ENCODE measurements at regions not wholly inside any gene's neighbourhood (a gene's known extent, or its start where the extent isn't known, plus 50 kb on each side); places are given as distances from the start of the nearest gene placed in this dataset.
A peak's percentile ranks its signal among the peaks of the same experiment; 100 is the strongest.

DNA sequence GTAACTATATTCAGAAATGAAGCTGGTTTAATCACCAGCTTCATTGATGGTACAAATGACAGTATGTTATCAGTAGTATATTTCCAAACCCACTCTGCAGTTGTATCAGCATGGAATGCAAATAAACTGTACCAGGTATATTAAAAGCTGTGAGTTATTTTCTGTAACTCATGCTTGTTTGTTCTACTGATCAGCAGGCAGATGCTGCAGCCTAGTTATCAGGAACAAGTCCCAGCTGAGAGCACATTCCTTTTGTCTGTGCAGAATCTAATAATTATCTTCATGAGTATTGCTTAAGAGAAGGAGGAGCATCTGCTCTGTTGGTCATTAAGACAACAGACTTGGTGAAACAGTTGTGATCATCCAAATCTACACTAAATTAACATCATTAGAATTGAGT, 1331.1 kb downstream of the MRPL39 start:
- Histone ChIP-seq H3K27me3 (ENCODE audit: control insufficient read depth, insufficient read depth) (no peaks in the 10 kb centered on the region), H3K4me1 (ENCODE audit: control insufficient read depth, insufficient read depth, low read length) (no peaks in the 10 kb centered on the region), H3K4me3 (ENCODE audit: low read length) (no peak overlapping the region), H3K27ac (ENCODE audit: low read length) (no peak overlapping the region), H3K9me3 (ENCODE audit: control insufficient read depth, low read length) (no peaks in the 10 kb centered on the region)
- intact Hi-C loops (cut with DNase I): no loop called here
- no peak for ATAC-seq
- DNase-seq: no peak

DNA sequence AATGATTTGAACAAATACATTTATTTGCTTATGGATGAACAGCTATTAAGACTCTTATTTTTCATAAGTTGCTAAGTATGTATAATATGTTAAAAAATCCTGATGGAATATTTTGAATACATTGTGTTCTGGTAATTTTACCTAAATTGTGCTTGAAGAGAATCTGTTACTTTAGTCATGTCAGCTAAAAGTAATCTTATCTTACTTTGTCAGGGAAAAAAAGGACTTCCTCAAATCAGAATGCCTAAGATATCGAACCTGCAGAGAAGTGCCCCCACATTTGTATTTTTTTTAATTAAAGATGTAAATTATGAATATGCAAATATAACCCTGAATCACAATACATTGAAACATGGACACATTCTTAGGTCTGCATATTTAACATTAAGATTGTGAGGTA, 1331.7 kb downstream of the MRPL39 start:
- ATAC-seq (no peak), DNase-seq (no peak)
- no peaks in the 10 kb centered on the region for H3K27me3 ChIP-seq (ENCODE audit: control insufficient read depth, insufficient read depth)
- no peak overlapping the region for H3K4me3 ChIP-seq (ENCODE audit: low read length)
- no peaks in the 10 kb centered on the region for H3K4me1 ChIP-seq (ENCODE audit: control insufficient read depth, insufficient read depth, low read length)
- WGBS: 13% methylated on average over 1 of the region's 1 CpG
- intact Hi-C loops (cut with DNase I): no loop called here
- no peaks in the 10 kb centered on the region for H3K9me3 ChIP-seq (ENCODE audit: control insufficient read depth, low read length)
- H3K27ac ChIP-seq (ENCODE audit: low read length): no peak overlapping the region

DNA sequence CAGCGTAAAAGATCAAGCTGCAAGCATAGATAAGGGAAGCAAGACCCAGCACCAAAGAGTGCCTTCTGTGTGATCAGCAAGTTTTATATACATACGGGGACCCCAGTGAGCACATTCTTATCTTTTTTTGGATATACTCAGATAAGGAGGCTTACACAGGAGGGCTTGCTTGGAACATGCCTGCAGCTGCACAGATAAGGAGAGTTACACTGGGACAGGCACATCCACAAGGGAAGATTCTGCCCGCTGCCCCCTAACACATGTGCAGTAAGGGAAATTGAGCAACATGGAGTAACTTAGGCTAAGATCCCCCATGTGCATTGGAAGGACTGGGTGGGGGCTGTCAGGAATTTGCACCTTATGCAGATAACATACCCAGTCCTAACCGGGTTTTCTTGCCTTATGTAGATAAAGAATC, 1334.8 kb downstream of the MRPL39 start:
- Histone ChIP-seq H3K9me3 (ENCODE audit: control insufficient read depth, low read length) (no peaks in the 10 kb centered on the region), H3K27me3 (ENCODE audit: control insufficient read depth, insufficient read depth) (no peaks in the 10 kb centered on the region), H3K4me1 (ENCODE audit: control insufficient read depth, insufficient read depth, low read length) (no peaks in the 10 kb centered on the region), H3K27ac (ENCODE audit: low read length) (no peak overlapping the region), H3K4me3 (ENCODE audit: low read length) (no peak overlapping the region)
- 12% methylated on average over 4 of the region's 4 CpGs for WGBS
- ATAC-seq: no peak
- no peak for DNase-seq
- intact Hi-C loops (cut with DNase I): no loop called here

DNA sequence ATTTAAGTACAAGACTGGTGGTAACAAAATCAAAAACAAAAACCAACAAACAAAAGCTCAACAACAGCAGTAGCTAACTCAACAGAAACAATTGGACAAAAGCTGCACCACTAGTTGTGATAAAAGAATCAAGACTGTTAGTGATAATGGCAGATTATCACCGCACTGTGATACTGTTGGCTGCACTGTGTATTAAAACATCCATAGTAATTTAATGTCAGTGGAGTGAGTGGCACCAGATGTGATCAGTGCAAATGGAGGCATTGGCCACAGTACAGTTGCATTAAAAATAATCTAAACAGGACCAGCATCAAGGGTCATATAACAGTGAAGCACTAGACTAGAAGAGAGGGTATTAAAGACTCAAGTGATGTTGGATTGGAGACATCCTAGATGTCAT, 1341.3 kb downstream of the MRPL39 start:
- intact Hi-C loops (cut with DNase I): no loop called here
- no peaks in the 10 kb centered on the region for H3K9me3 ChIP-seq (ENCODE audit: control insufficient read depth, low read length)
- no peak overlapping the region for H3K27ac ChIP-seq (ENCODE audit: low read length)
- no peaks in the 10 kb centered on the region for H3K27me3 ChIP-seq (ENCODE audit: control insufficient read depth, insufficient read depth)
- no peak for ATAC-seq
- 46% methylated on average over 1 of the region's 1 CpG for WGBS
- H3K4me1 ChIP-seq (ENCODE audit: control insufficient read depth, insufficient read depth, low read length): no peaks in the 10 kb centered on the region
- no peak for DNase-seq
- no peak overlapping the region for H3K4me3 ChIP-seq (ENCODE audit: low read length)

DNA sequence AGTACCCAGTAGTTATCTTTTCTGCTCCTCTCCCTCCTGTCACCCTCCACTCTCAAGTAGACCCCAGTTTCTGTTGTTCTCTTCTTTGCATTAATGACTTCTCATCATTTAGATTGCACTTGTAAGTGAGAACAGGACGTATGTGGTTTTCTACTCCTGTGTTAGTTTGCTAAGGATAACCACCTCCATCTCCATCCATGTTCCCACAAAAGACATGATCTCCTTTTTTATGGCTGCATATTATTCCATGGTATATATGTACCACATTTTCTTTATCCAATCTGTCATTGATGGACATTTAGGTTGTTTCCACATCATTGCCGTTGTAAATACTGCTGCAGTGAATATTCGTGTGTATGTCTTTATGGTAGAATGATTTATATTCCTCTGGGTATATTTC, 1346.5 kb downstream of the MRPL39 start:
- Histone ChIP-seq H3K27ac (ENCODE audit: low read length) (no peak overlapping the region), H3K4me1 (ENCODE audit: control insufficient read depth, insufficient read depth, low read length) (no peaks in the 10 kb centered on the region), H3K27me3 (ENCODE audit: control insufficient read depth, insufficient read depth) (no peaks in the 10 kb centered on the region), H3K4me3 (ENCODE audit: low read length) (no peak overlapping the region), H3K9me3 (ENCODE audit: control insufficient read depth, low read length) (no peaks in the 10 kb centered on the region)
- 77% methylated on average over 3 of the region's 3 CpGs for WGBS
- no peak for ATAC-seq
- no peak for DNase-seq
- intact Hi-C loops (cut with DNase I): no loop called here

DNA sequence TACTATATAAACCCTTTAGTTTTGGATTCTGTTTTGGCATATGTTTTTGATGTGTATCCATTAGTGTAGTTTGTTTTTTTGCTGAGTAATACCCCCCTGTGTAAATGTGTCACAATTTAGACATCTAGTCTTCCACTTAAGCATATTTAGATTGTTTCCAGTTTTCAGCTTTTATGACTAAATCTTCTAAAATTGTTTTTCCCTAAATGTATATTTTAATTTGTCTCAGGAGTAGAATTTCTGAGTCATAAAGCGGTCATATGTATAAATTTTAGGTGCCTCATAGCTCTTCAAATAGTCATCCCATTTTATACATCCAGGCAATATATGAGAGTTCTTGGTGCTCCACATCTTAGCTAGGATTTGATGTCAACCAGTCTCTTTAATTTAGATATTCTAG, 1348.0 kb downstream of the MRPL39 start:
- WGBS: 97% methylated on average over 1 of the region's 1 CpG
- no peaks in the 10 kb centered on the region for H3K4me1 ChIP-seq (ENCODE audit: control insufficient read depth, insufficient read depth, low read length)
- DNase-seq: no peak
- H3K9me3 ChIP-seq (ENCODE audit: control insufficient read depth, low read length): no peaks in the 10 kb centered on the region
- no peak for ATAC-seq
- H3K27ac ChIP-seq (ENCODE audit: low read length): no peak overlapping the region
- intact Hi-C loops (cut with DNase I): no loop called here
- no peak overlapping the region for H3K4me3 ChIP-seq (ENCODE audit: low read length)
- H3K27me3 ChIP-seq (ENCODE audit: control insufficient read depth, insufficient read depth): no peaks in the 10 kb centered on the region

DNA sequence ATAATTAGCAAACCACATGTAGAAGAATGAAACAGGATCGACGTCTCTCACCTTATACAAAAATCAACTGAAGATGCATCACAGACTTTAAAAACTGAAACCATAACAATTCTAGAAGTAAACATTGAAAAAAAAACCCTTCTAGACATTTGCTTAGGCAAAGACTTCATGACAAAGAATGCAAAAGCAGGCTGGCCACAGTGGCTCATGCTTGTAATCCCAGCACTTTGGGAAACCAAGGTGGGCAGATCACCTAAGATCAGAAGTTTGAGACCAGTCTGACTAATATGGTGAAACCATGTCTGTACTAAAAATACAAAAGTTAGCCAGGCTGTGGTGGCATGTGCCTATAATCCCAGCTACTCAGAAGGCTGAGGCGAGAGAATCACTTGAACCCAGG, 1351.7 kb downstream of the MRPL39 start:
- 55% methylated on average over 3 of the region's 3 CpGs for WGBS
- Histone ChIP-seq H3K9me3 (ENCODE audit: control insufficient read depth, low read length) (no peaks in the 10 kb centered on the region), H3K4me3 (ENCODE audit: low read length) (no peak overlapping the region), H3K4me1 (ENCODE audit: control insufficient read depth, insufficient read depth, low read length) (no peaks in the 10 kb centered on the region), H3K27me3 (ENCODE audit: control insufficient read depth, insufficient read depth) (no peaks in the 10 kb centered on the region), H3K27ac (ENCODE audit: low read length) (no peak overlapping the region)
- ATAC-seq (no peak), DNase-seq (peak in 1 of 3 donors; percentile 28)
- intact Hi-C loops (cut with DNase I): no loop called here

DNA sequence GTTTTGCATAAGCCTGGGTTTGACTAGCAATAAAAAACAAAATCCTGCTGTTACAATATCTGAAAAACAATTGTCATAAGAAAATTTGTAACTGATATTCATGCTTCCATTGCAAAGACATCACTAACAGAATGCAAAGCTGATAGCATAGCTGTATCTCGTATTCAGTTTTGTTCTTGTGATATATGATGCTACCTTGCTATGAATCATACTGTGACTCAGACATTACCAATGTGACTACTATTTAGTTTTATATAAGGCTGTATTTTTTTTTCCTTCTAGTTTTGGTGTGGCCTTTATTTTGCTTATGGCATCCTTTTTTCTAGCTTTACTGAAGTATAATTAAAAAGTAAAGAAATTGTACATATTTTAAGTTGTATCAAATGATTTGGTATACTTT, 1381.8 kb downstream of the MRPL39 start:
- intact Hi-C loops (cut with DNase I): no loop called here
- 62% methylated on average over 1 of the region's 1 CpG for WGBS
- no peak for ATAC-seq
- Histone ChIP-seq H3K27me3 (ENCODE audit: control insufficient read depth, insufficient read depth) (no peaks in the 10 kb centered on the region), H3K27ac (ENCODE audit: low read length) (no peak overlapping the region), H3K4me1 (ENCODE audit: control insufficient read depth, insufficient read depth, low read length) (no peaks in the 10 kb centered on the region), H3K9me3 (ENCODE audit: control insufficient read depth, low read length) (no peaks in the 10 kb centered on the region), H3K4me3 (ENCODE audit: low read length) (no peak overlapping the region)
- no peak for DNase-seq

DNA sequence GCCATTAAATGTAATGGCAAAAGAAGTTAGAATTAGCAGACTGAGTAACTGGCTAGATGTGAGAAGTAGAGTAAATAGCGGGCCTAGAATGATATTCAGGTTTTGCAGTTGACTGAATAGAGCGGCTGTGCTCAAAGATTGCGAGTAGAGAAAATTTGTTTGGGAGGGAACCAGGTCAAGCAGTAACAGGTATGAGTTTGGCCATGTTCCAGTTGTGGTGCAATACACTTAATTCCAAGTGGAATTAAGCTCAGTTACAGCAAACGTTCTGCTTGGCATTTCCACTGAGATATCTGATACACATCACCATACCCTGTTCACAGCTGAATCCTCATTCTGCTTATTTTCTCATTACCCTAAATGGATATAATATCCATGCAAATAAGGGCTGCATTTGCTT, 1382.9 kb downstream of the MRPL39 start:
- 74% methylated on average over 4 of the region's 4 CpGs for WGBS
- Histone ChIP-seq H3K27ac (ENCODE audit: low read length) (no peak overlapping the region), H3K9me3 (ENCODE audit: control insufficient read depth, low read length) (no peaks in the 10 kb centered on the region), H3K4me1 (ENCODE audit: control insufficient read depth, insufficient read depth, low read length) (no peaks in the 10 kb centered on the region), H3K4me3 (ENCODE audit: low read length) (no peak overlapping the region), H3K27me3 (ENCODE audit: control insufficient read depth, insufficient read depth) (no peaks in the 10 kb centered on the region)
- intact Hi-C loops (cut with DNase I): no loop called here
- DNase-seq (no peak), ATAC-seq (no peak)

DNA sequence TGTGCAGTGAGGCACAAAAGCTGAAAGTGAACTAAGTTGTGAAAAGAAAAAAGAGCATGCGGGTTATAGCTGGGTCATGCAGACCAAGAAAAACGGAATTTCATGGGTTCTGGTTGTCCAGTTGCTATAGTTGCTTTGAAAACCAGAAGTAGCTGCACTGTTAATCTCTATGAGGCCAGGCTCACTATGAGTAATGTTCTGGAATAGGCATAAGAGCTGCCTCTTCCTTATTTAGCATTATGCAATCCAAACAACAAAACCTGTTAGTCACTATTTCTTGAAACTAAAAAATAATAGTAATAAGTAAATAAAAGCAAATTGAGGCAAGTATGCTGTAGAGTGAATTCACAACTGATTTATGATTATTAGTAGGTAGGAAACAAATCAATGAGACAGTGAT, 1383.7 kb downstream of the MRPL39 start:
- WGBS: 65% methylated on average over 2 of the region's 2 CpGs
- H3K27me3 ChIP-seq (ENCODE audit: control insufficient read depth, insufficient read depth): no peaks in the 10 kb centered on the region
- ATAC-seq (no peak), DNase-seq (no peak)
- H3K4me3 ChIP-seq (ENCODE audit: low read length): no peak overlapping the region
- H3K27ac ChIP-seq (ENCODE audit: low read length): no peak overlapping the region
- intact Hi-C loops (cut with DNase I): no loop called here
- no peaks in the 10 kb centered on the region for H3K9me3 ChIP-seq (ENCODE audit: control insufficient read depth, low read length)
- no peaks in the 10 kb centered on the region for H3K4me1 ChIP-seq (ENCODE audit: control insufficient read depth, insufficient read depth, low read length)

DNA sequence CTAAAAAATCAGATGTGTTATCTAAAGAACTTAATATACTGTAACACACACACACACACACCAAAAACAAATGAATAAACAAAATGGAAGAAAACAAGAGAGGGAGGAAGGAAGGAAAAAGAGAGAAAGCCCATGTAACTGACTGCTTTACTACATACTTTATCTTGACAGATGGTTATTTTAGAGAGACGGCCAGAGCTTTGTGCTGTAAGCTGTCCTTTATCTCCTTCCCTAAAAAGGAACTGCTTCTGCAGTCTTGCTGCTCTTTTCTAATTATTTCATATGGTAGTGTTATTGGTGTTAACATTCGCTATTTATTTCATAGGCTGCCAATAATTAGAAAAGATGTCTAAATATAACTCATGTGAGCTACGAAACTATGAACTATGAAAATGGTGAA, 1384.6 kb downstream of the MRPL39 start:
- Histone ChIP-seq H3K4me1 (ENCODE audit: control insufficient read depth, insufficient read depth, low read length) (no peaks in the 10 kb centered on the region), H3K27ac (ENCODE audit: low read length) (no peak overlapping the region), H3K9me3 (ENCODE audit: control insufficient read depth, low read length) (no peaks in the 10 kb centered on the region), H3K27me3 (ENCODE audit: control insufficient read depth, insufficient read depth) (no peaks in the 10 kb centered on the region), H3K4me3 (ENCODE audit: low read length) (no peak overlapping the region)
- ATAC-seq (no peak), DNase-seq (no peak)
- 50% methylated on average over 3 of the region's 3 CpGs for WGBS
- intact Hi-C loops (cut with DNase I): no loop called here

DNA sequence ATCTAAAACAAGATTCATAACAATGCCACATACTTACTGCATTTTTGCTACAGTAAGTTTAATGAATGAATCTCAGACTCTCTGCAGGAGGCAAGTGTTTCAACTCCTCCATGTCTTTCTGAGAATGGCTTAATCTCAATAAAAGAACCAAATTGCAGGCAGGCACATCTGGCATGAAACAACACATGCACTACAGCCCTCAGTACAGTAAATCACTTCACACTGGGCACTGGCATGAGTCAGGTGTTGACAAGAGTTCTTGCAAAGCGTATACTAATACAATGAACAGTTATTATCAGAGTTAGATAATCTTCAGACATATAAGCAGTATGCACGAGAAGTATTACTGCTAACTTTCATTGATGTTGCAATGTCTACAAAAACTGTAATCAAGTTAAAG, 1386.8 kb downstream of the MRPL39 start:
- no peaks in the 10 kb centered on the region for H3K27me3 ChIP-seq (ENCODE audit: control insufficient read depth, insufficient read depth)
- H3K27ac ChIP-seq (ENCODE audit: low read length): no peak overlapping the region
- H3K9me3 ChIP-seq (ENCODE audit: control insufficient read depth, low read length): no peaks in the 10 kb centered on the region
- ATAC-seq: no peak
- no peak for DNase-seq
- intact Hi-C loops (cut with DNase I): no loop called here
- no peak overlapping the region for H3K4me3 ChIP-seq (ENCODE audit: low read length)
- H3K4me1 ChIP-seq (ENCODE audit: control insufficient read depth, insufficient read depth, low read length): no peaks in the 10 kb centered on the region
- WGBS: 33% methylated on average over 2 of the region's 2 CpGs
